H1 (cell line): ENCODE measurements at regions not wholly inside any gene's neighbourhood (a gene's known extent, or its start where the extent isn't known, plus 50 kb on each side); places are given as distances from the start of the nearest gene placed in this dataset.

Source experiments
- CHD1 ChIP-seq: IDR thresholded peaks from 2 replicates; pipeline ENCODE4 v1.6.1; 2012; ENCODE audit warnings: low read depth, low read length, improper control_type of control experiment
- CHD7 ChIP-seq: fragments of 300-600 bp; sonication (generic); IDR thresholded peaks from 2 replicates; pipeline ENCODE4 v1.7.1; 2012; ENCODE audit warnings: low read length, moderate library complexity, mild to moderate bottlenecking, inconsistent platforms; ENCODE audit not compliant: insufficient replicate concordance
- CREB1 ChIP-seq: IDR thresholded peaks from 2 replicates; pipeline ENCODE4 v1.6.1; 2012; ENCODE audit warnings: inconsistent platforms
- EP300 ChIP-seq, 2 experiments: IDR thresholded peaks; 1 replicate in 1 of 2; 2 replicates in 1 of 2; pipeline ENCODE4 v1.6.1; 2011 to 2012; ENCODE audit warnings: low read depth in 2 of 2, low read length in 2 of 2, mild to moderate bottlenecking in 2 of 2, borderline replicate concordance in 1 of 2, inconsistent platforms in 1 of 2, moderate library complexity in 1 of 2
- HDAC6 ChIP-seq: IDR thresholded peaks from one replicate; pipeline ENCODE4 v1.7.1; 2012; ENCODE audit warnings: low read depth, mild to moderate bottlenecking, inconsistent platforms, low read length, moderate library complexity
- JUND ChIP-seq: IDR thresholded peaks from 2 replicates; pipeline ENCODE4 v1.6.1; 2011; ENCODE audit warnings: mild to moderate bottlenecking, improper control_type of control experiment, low read length
- MAX ChIP-seq: IDR thresholded peaks from 2 replicates; pipeline ENCODE4 v1.6.1; 2012; ENCODE audit warnings: inconsistent platforms
- POLR2A ChIP-seq, 2 experiments: IDR thresholded peaks; 1 replicate in 1 of 2; 2 replicates in 1 of 2; pipeline ENCODE4 v1.6.1; 2011; ENCODE audit warnings: low read depth in 2 of 2, low read length in 2 of 2, mild to moderate bottlenecking in 2 of 2; ENCODE audit errors: control extremely low read depth in 1 of 2
- SIX5 ChIP-seq: IDR thresholded peaks from 2 replicates; pipeline ENCODE4 v1.6.1; 2011; ENCODE audit warnings: mild to moderate bottlenecking, low read depth, low read length

GRCh38 chr10:124232686-124233545 is 139.5 kb upstream of the CHST15 start (continued):
- TF ChIP-seq CHD7 (no peak), EP300 (IDR thresholded peaks at IDR 0.05; ENCODE audit: borderline replicate concordance in 1 of 2, low read depth in 2 of 2, low read length in 2 of 2) (no peak), MAX (no peak), CHD1 (no peak), HDAC6 (no peak), CREB1 (no peak), JUND (no peak), SIX5 (no peak), POLR2A (IDR thresholded peaks at IDR 0.05; ENCODE audit: control extremely low read depth in 1 of 2, low read depth in 2 of 2, low read length in 2 of 2) (no peak)
- TF ChIP-seq, all 59 proteins: peak for 0
